ENCODE measurements at regions not wholly inside any gene's neighbourhood (a gene's known extent, or its start where the extent isn't known, plus 50 kb on each side); places are given as distances from the start of the nearest gene placed in this dataset.
"Not testable (repeated sequence)": the region's sequence is repeated elsewhere in the genome, so short reads cannot be mapped to it uniquely, and the experiment has no call there.

DNA sequence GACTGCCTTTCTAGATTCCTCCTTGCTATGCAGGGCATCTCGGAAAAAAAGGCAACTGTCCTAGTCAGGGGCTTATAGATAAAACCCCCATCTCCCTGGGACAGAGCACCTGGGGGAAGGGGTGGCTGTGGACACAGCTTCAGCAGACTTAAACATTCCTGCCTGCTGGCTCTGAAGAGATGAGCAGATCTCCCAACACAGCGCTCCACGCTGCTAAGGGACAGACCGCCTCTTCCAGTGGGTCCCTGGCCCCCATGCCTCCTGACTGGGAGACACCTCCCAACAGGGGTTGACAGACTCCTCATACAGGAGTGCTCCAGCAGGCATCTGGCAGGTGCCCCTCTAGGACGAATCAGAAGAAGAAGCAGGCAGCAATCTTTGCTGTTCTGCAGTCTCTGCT lies 87.9 kb upstream of the GOLGA6L6 start:
- DNase-seq (ENCODE audit: low spot score); H3K9ac ChIP-seq (ENCODE audit: low read depth in 1 of 2, low read length in 2 of 2); H3K27ac ChIP-seq (ENCODE audit: low read depth in 1 of 2, low read length in 2 of 2); H3K4me3 ChIP-seq (ENCODE audit: low read depth in 1 of 3, low read length in 3 of 3); H3K36me3 ChIP-seq (ENCODE audit: control insufficient read depth in 4 of 4, insufficient read depth in 3 of 4, low read depth in 1 of 4, low read length in 3 of 4); H3K4me1 ChIP-seq (ENCODE audit: control insufficient read depth in 4 of 4, insufficient read depth in 4 of 4, low read length in 3 of 4); H3K27me3 ChIP-seq (ENCODE audit: control insufficient read depth in 4 of 4, insufficient read depth in 4 of 4, low read length in 3 of 4); H3K9me3 ChIP-seq (ENCODE audit: control insufficient read depth in 4 of 4, low read length in 3 of 4): not testable (repeated sequence)
- 81% methylated on average over 4 of the region's 5 CpGs for WGBS

DNA sequence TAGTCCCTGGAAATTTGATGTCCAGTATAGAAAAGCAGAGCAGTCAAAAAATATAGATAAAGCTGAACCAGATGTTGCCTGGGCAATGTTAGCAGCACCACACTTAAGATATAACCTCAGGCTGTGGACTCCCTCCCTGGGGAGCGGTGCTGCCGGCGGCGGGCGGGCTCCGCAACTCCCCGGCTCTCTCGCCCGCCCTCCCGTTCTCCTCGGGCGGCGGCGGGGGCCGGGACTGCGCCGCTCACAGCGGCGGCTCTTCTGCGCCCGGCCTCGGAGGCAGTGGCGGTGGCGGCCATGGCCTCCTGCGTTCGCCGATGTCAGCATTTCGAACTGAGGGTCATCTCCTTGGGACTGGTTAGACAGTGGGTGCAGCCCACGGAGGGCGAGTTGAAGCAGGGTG lies 86.9 kb upstream of the GOLGA6L6 start:
- not testable (repeated sequence) for DNase-seq (ENCODE audit: low spot score); H3K27ac ChIP-seq (ENCODE audit: low read depth in 1 of 2, low read length in 2 of 2); H3K4me3 ChIP-seq (ENCODE audit: low read depth in 1 of 3, low read length in 3 of 3); H3K36me3 ChIP-seq (ENCODE audit: control insufficient read depth in 4 of 4, insufficient read depth in 3 of 4, low read depth in 1 of 4, low read length in 3 of 4); H3K9me3 ChIP-seq (ENCODE audit: control insufficient read depth in 4 of 4, low read length in 3 of 4); H3K4me1 ChIP-seq (ENCODE audit: control insufficient read depth in 4 of 4, insufficient read depth in 4 of 4, low read length in 3 of 4); H3K9ac ChIP-seq (ENCODE audit: low read depth in 1 of 2, low read length in 2 of 2); H3K27me3 ChIP-seq (ENCODE audit: control insufficient read depth in 4 of 4, insufficient read depth in 4 of 4, low read length in 3 of 4)
- whole genome bisulfite sequencing: no CpG with 5 or more reads among the region's 30 CpGs

DNA sequence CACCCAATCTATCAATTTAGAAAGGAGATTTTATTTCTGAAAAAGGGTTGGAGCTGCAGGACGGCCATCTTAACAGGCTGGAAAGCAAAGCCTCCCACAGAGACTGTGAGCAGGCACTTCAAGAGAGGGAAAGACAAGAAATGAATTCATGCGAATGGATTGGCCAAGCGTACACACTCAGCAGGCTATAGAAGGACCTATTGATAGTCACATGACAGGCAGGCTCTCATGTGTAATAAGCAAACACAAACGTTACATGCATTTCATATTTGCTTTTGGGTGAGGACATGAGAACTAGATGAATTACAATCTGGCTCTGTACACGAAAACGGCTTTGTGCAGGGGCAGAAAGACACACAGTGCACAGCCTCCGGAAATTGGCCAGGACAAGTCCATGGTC lies 83.9 kb upstream of the GOLGA6L6 start:
- H3K27me3 ChIP-seq (ENCODE audit: control insufficient read depth in 4 of 4, insufficient read depth in 4 of 4, low read length in 3 of 4); H3K9ac ChIP-seq (ENCODE audit: low read depth in 1 of 2, low read length in 2 of 2); DNase-seq (ENCODE audit: low spot score); H3K27ac ChIP-seq (ENCODE audit: low read depth in 1 of 2, low read length in 2 of 2); H3K9me3 ChIP-seq (ENCODE audit: control insufficient read depth in 4 of 4, low read length in 3 of 4); H3K36me3 ChIP-seq (ENCODE audit: control insufficient read depth in 4 of 4, insufficient read depth in 3 of 4, low read depth in 1 of 4, low read length in 3 of 4); H3K4me3 ChIP-seq (ENCODE audit: low read depth in 1 of 3, low read length in 3 of 3); H3K4me1 ChIP-seq (ENCODE audit: control insufficient read depth in 4 of 4, insufficient read depth in 4 of 4, low read length in 3 of 4): not testable (repeated sequence)
- WGBS: 41% methylated on average over 4 of the region's 7 CpGs

GRCh38 chr15:20624085-20624484 lies 82.5 kb upstream of the GOLGA6L6 start:
- not testable (repeated sequence) for H3K27ac ChIP-seq (ENCODE audit: low read depth in 1 of 2, low read length in 2 of 2); H3K9me3 ChIP-seq (ENCODE audit: control insufficient read depth in 4 of 4, low read length in 3 of 4); H3K9ac ChIP-seq (ENCODE audit: low read depth in 1 of 2, low read length in 2 of 2); DNase-seq (ENCODE audit: low spot score); H3K36me3 ChIP-seq (ENCODE audit: control insufficient read depth in 4 of 4, insufficient read depth in 3 of 4, low read depth in 1 of 4, low read length in 3 of 4); H3K4me1 ChIP-seq (ENCODE audit: control insufficient read depth in 4 of 4, insufficient read depth in 4 of 4, low read length in 3 of 4); H3K4me3 ChIP-seq (ENCODE audit: low read depth in 1 of 3, low read length in 3 of 3); H3K27me3 ChIP-seq (ENCODE audit: control insufficient read depth in 4 of 4, insufficient read depth in 4 of 4, low read length in 3 of 4)
- WGBS: 67% methylated on average over 3 of the region's 3 CpGs

DNA sequence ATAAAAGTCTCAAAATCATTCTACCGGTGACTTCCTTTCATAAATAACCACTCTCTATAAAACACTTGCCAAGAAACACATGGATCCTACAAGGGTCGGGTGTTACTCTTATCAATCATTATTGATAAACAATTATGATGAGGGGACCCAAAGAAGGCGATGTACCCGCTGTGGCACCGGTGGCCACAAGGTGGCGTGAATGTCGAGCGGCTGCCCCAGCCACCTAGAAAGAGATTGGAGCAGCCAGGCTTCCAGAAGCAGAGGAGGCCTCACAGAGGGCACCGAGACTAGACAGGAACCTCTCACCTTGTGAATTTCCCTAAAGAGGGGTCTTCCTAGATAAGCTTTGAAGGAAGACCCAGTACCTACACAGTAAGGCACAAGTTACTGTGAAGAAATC lies 80.5 kb upstream of the GOLGA6L6 start:
- not testable (repeated sequence) for H3K9me3 ChIP-seq (ENCODE audit: control insufficient read depth in 4 of 4, low read length in 3 of 4); H3K36me3 ChIP-seq (ENCODE audit: control insufficient read depth in 4 of 4, insufficient read depth in 3 of 4, low read depth in 1 of 4, low read length in 3 of 4); H3K4me3 ChIP-seq (ENCODE audit: low read depth in 1 of 3, low read length in 3 of 3); H3K27me3 ChIP-seq (ENCODE audit: control insufficient read depth in 4 of 4, insufficient read depth in 4 of 4, low read length in 3 of 4); H3K9ac ChIP-seq (ENCODE audit: low read depth in 1 of 2, low read length in 2 of 2); H3K4me1 ChIP-seq (ENCODE audit: control insufficient read depth in 4 of 4, insufficient read depth in 4 of 4, low read length in 3 of 4); H3K27ac ChIP-seq (ENCODE audit: low read depth in 1 of 2, low read length in 2 of 2); DNase-seq (ENCODE audit: low spot score)
- no CpG with 5 or more reads among the region's 9 CpGs for WGBS

- not testable (repeated sequence) for H3K27ac ChIP-seq (ENCODE audit: low read depth in 1 of 2, low read length in 2 of 2); H3K27me3 ChIP-seq (ENCODE audit: control insufficient read depth in 4 of 4, insufficient read depth in 4 of 4, low read length in 3 of 4); H3K9me3 ChIP-seq (ENCODE audit: control insufficient read depth in 4 of 4, low read length in 3 of 4); H3K36me3 ChIP-seq (ENCODE audit: control insufficient read depth in 4 of 4, insufficient read depth in 3 of 4, low read depth in 1 of 4, low read length in 3 of 4); H3K9ac ChIP-seq (ENCODE audit: low read depth in 1 of 2, low read length in 2 of 2); DNase-seq (ENCODE audit: low spot score); H3K4me1 ChIP-seq (ENCODE audit: control insufficient read depth in 4 of 4, insufficient read depth in 4 of 4, low read length in 3 of 4); H3K4me3 ChIP-seq (ENCODE audit: low read depth in 1 of 3, low read length in 3 of 3)
- 69% methylated on average over 9 of the region's 10 CpGs for WGBS
These were observed 72.9 kb upstream of the GOLGA6L6 start for GRCh38 chr15:20614549-20614948.

DNA sequence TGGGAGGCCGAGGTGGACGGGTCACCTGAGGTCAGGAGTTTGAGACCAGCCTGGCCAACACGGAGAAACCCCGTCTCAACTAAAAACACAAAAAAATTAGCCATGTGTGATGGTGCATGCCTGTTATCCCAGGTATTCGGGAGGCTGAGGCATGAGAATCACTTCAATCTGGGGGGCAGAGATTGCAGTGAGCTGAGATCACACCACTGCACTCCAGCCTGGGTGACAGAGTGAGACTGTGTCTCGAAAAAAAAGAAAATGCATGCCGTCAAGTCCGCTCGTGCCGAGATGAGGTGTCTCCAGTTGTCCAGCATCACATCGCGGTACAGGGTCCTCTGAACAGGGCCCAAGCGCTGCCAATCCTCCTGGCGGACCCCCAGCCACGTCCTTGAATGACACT lies 71.2 kb upstream of the GOLGA6L6 start:
- not testable (repeated sequence) for H3K9me3 ChIP-seq (ENCODE audit: control insufficient read depth in 4 of 4, low read length in 3 of 4); H3K4me1 ChIP-seq (ENCODE audit: control insufficient read depth in 4 of 4, insufficient read depth in 4 of 4, low read length in 3 of 4); H3K4me3 ChIP-seq (ENCODE audit: low read depth in 1 of 3, low read length in 3 of 3); H3K27ac ChIP-seq (ENCODE audit: low read depth in 1 of 2, low read length in 2 of 2); H3K27me3 ChIP-seq (ENCODE audit: control insufficient read depth in 4 of 4, insufficient read depth in 4 of 4, low read length in 3 of 4); DNase-seq (ENCODE audit: low spot score); H3K9ac ChIP-seq (ENCODE audit: low read depth in 1 of 2, low read length in 2 of 2); H3K36me3 ChIP-seq (ENCODE audit: control insufficient read depth in 4 of 4, insufficient read depth in 3 of 4, low read depth in 1 of 4, low read length in 3 of 4)
- 75% methylated on average over 15 of the region's 15 CpGs for WGBS

- H3K4me3 ChIP-seq (ENCODE audit: low read depth in 1 of 3, low read length in 3 of 3); H3K9ac ChIP-seq (ENCODE audit: low read depth in 1 of 2, low read length in 2 of 2); H3K4me1 ChIP-seq (ENCODE audit: control insufficient read depth in 4 of 4, insufficient read depth in 4 of 4, low read length in 3 of 4); H3K27me3 ChIP-seq (ENCODE audit: control insufficient read depth in 4 of 4, insufficient read depth in 4 of 4, low read length in 3 of 4); H3K9me3 ChIP-seq (ENCODE audit: control insufficient read depth in 4 of 4, low read length in 3 of 4); H3K27ac ChIP-seq (ENCODE audit: low read depth in 1 of 2, low read length in 2 of 2); H3K36me3 ChIP-seq (ENCODE audit: control insufficient read depth in 4 of 4, insufficient read depth in 3 of 4, low read depth in 1 of 4, low read length in 3 of 4): not testable (repeated sequence)
- WGBS: 75% methylated on average over 9 of the region's 9 CpGs
- DNase-seq (ENCODE audit: low spot score): peak; percentile 9
These were observed 70.8 kb upstream of the GOLGA6L6 start for GRCh38 chr15:20612356-20612755.

GRCh38 chr15:20611667-20612290 lies 70.2 kb upstream of the GOLGA6L6 start:
- not testable (repeated sequence) for DNase-seq (ENCODE audit: low spot score); H3K9me3 ChIP-seq (ENCODE audit: control insufficient read depth in 4 of 4, low read length in 3 of 4); H3K36me3 ChIP-seq (ENCODE audit: control insufficient read depth in 4 of 4, insufficient read depth in 3 of 4, low read depth in 1 of 4, low read length in 3 of 4); H3K27ac ChIP-seq (ENCODE audit: low read depth in 1 of 2, low read length in 2 of 2); H3K4me1 ChIP-seq (ENCODE audit: control insufficient read depth in 4 of 4, insufficient read depth in 4 of 4, low read length in 3 of 4); H3K4me3 ChIP-seq (ENCODE audit: low read depth in 1 of 3, low read length in 3 of 3); H3K9ac ChIP-seq (ENCODE audit: low read depth in 1 of 2, low read length in 2 of 2); H3K27me3 ChIP-seq (ENCODE audit: control insufficient read depth in 4 of 4, insufficient read depth in 4 of 4, low read length in 3 of 4)
- WGBS: 60% methylated on average over 5 of the region's 11 CpGs
